ENCODE measurements at regions not wholly inside any gene's neighbourhood (a gene's known extent, or its start where the extent isn't known, plus 50 kb on each side); places are given as distances from the start of the nearest gene placed in this dataset.

GRCh38 chr16:85549766-85550421, 63.2 kb upstream of the GSE1 start:
- H3K27ac ChIP-seq: no peak overlapping the region
- 85 to 88% methylated on average over 13 of the region's 13 CpGs for WGBS, 2 donors
- TF ChIP-seq CTCF (IDR thresholded peaks at IDR 0.05) (no peak), POLR2A (IDR thresholded peaks at IDR 0.05) (no peak), EP300 (IDR thresholded peaks at IDR 0.05) (no peak)

GRCh38 chr16:85550422-85550864, 62.7 kb upstream of the GSE1 start:
- DNase-seq (ENCODE audit: low spot score in 2 of 2): no peak
- TF ChIP-seq POLR2A (IDR thresholded peaks at IDR 0.05): no peak
- no peak for TF ChIP-seq CTCF (IDR thresholded peaks at IDR 0.05)
- no peak for TF ChIP-seq EP300 (IDR thresholded peaks at IDR 0.05)
- Histone ChIP-seq H3K9me3 (no peaks in the 10 kb centered on the region), H3K27me3 (no peaks in the 10 kb centered on the region), H3K4me1 (peaks cover 0 to 29% (median 0%) of the 10 kb centered on the region in 4 donors), H3K27ac (no peak overlapping the region), H3K4me3 (no peak overlapping the region), H3K36me3 (no peaks in the 10 kb centered on the region)
- WGBS, 2 donors: 68 to 71% methylated on average over 12 to 14 of the region's 14 CpGs

More at GRCh38 chr16:85549766-85550421, 63.2 kb upstream of the GSE1 start:
- no peak overlapping the region for H3K4me3 ChIP-seq
- peaks cover 0 to 27% (median 0%) of the 10 kb centered on the region in 4 donors for H3K4me1 ChIP-seq
- no peak for DNase-seq (ENCODE audit: low spot score in 2 of 2)
- no peaks in the 10 kb centered on the region for H3K9me3 ChIP-seq
- H3K27me3 ChIP-seq: no peaks in the 10 kb centered on the region
- no peaks in the 10 kb centered on the region for H3K36me3 ChIP-seq

GRCh38 chr16:85550953-85551924, 61.9 kb upstream of the GSE1 start:
- Histone ChIP-seq H3K4me1 (peaks cover 0 to 36% (median 0%) of the 10 kb centered on the region in 4 donors), H3K4me3 (no peak overlapping the region), H3K27ac (peak overlapping the region in 1 of 4 donors; percentile 29), H3K9me3 (no peaks in the 10 kb centered on the region), H3K36me3 (no peaks in the 10 kb centered on the region), H3K27me3 (no peaks in the 10 kb centered on the region)
- no peak for TF ChIP-seq POLR2A (IDR thresholded peaks at IDR 0.05)
- no peak for TF ChIP-seq CTCF (IDR thresholded peaks at IDR 0.05)
- TF ChIP-seq EP300 (IDR thresholded peaks at IDR 0.05): no peak
- no peak for DNase-seq (ENCODE audit: low spot score in 2 of 2)
- WGBS, 2 donors: 74 to 78% methylated on average over 24 to 25 of the region's 25 CpGs

GRCh38 chr16:85552980-85553435, 60.1 kb upstream of the GSE1 start:
- 4% methylated on average over 21 to 32 of the region's 43 CpGs for WGBS, 2 donors
- no peak for DNase-seq (ENCODE audit: low spot score in 2 of 2)
- H3K27me3 ChIP-seq: no peaks in the 10 kb centered on the region
- peak overlapping the region in 3 of 4 donors; percentile 49 to 92 (median 69) for H3K4me3 ChIP-seq
- H3K4me1 ChIP-seq: peaks cover 0 to 54% (median 3%) of the 10 kb centered on the region in 4 donors
- H3K36me3 ChIP-seq: no peaks in the 10 kb centered on the region
- H3K27ac ChIP-seq: peak overlapping the region; percentile 51 to 91 (median 88)
- TF ChIP-seq CTCF (IDR thresholded peaks at IDR 0.05) (no peak), EP300 (IDR thresholded peaks at IDR 0.05) (no peak), POLR2A (IDR thresholded peaks at IDR 0.05) (no peak)
- no peaks in the 10 kb centered on the region for H3K9me3 ChIP-seq
